MM.1S (cell line): ENCODE measurements at regions not wholly inside any gene's neighbourhood (a gene's known extent, or its start where the extent isn't known, plus 50 kb on each side); places are given as distances from the start of the nearest gene placed in this dataset.

ENCODE experiments used
- EZH2 ChIP-seq: fragments of 300-600 bp; sonication (generic); optimal IDR thresholded peaks from 2 replicates; pipeline ENCODE3; 2017; ENCODE audit warnings: low read depth, mild to moderate bottlenecking, antibody characterized with exemption, low read length, mixed read lengths
- EZH2phosphoT487 ChIP-seq: fragments of 300-600 bp; sonication (generic); IDR thresholded peaks from 2 replicates; pipeline ENCODE4 v1.6.1; 2018; ENCODE audit warnings: antibody characterized with exemption, low read length
- TF ChIP-seq, protein P1 (sequence below): fragments of 300-600 bp; sonication (generic); IDR thresholded peaks from 2 replicates; pipeline ENCODE4 v1.5.1; 2016; ENCODE audit warnings: antibody characterized with exemption, low read length, mixed read lengths

DNA sequence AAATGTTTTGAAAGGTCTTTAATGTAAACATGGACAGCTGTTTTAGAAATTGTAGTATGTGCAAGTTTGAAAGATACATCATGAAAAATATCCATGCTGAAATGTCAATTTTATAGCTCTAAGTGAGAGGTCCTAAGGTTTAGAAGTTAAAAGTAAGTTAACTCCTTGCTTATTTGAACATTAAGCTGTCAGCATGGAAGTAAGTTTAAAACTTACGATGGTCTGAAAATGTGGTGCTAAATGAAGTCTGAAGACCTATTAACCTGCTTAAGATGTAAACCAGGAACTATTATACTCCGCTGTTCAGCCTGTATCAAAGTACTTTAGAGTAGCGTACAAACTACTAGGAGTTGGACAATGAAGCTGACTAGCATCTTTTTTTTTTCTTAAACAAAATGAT lies 1082.4 kb downstream of the TMTC2 start:
- TF ChIP-seq, protein P1, sequence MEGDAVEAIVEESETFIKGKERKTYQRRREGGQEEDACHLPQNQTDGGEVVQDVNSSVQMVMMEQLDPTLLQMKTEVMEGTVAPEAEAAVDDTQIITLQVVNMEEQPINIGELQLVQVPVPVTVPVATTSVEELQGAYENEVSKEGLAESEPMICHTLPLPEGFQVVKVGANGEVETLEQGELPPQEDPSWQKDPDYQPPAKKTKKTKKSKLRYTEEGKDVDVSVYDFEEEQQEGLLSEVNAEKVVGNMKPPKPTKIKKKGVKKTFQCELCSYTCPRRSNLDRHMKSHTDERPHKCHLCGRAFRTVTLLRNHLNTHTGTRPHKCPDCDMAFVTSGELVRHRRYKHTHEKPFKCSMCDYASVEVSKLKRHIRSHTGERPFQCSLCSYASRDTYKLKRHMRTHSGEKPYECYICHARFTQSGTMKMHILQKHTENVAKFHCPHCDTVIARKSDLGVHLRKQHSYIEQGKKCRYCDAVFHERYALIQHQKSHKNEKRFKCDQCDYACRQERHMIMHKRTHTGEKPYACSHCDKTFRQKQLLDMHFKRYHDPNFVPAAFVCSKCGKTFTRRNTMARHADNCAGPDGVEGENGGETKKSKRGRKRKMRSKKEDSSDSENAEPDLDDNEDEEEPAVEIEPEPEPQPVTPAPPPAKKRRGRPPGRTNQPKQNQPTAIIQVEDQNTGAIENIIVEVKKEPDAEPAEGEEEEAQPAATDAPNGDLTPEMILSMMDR = no peak
- TF ChIP-seq EZH2 = no peak
- TF ChIP-seq EZH2phosphoT487 = no peak
